ENCODE measurements at regions not wholly inside any gene's neighbourhood (a gene's known extent, or its start where the extent isn't known, plus 50 kb on each side); places are given as distances from the start of the nearest gene placed in this dataset.
A peak's percentile ranks its signal among the peaks of the same experiment; 100 is the strongest.

DNA sequence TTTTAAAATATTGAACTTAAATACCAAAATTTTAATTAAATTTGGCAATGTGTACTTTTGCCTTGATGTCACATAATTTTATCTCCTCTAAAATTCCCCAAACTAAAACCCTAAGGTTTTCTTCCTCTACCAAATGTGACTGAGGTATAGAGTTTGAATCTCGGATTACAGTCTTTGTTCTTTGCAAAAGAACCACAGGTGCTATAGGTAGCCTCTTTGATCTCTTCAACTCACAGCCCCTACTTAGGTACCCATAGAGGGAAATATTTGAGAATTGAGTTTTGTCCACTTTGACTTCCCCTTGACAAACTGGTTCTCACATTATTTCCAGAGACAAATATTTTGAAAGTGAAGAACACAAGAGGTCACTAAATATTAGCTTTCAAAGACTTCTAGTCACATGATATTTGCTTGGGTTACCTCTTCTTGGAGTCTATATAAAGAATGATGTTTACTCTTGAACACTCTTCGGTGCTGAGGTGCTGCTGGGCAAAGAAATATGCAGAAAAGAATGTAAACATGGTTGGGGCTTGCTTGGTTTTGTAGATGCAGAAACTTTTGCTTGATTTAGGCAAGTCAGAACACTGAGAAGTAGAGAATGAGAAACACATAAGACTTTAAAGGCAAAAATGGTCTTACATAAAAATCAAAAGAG lies 120.8 kb upstream of the MCTP2 start:
- no peak for DNase-seq (ENCODE audit: low read depth)
- no peak for TF ChIP-seq CTCF (IDR thresholded peaks at IDR 0.05; ENCODE audit: insufficient read depth, low read length)
- no peak overlapping the region for H3K4me3 ChIP-seq (ENCODE audit: low read depth, low read length)

- no peak overlapping the region for H3K4me3 ChIP-seq (ENCODE audit: low read depth, low read length)
- DNase-seq (ENCODE audit: low read depth): no peak
- no peak for TF ChIP-seq CTCF (IDR thresholded peaks at IDR 0.05; ENCODE audit: insufficient read depth, low read length)
Measured at GRCh38 chr15:94107652-94108051, 123.7 kb upstream of the MCTP2 start.

- no peak overlapping the region for H3K4me3 ChIP-seq (ENCODE audit: low read depth, low read length)
- TF ChIP-seq CTCF (IDR thresholded peaks at IDR 0.05; ENCODE audit: insufficient read depth, low read length): no peak
- no peak for DNase-seq (ENCODE audit: low read depth)
Measured at GRCh38 chr15:94105760-94106159, 125.6 kb upstream of the MCTP2 start.

GRCh38 chr15:94100863-94101262 lies 130.5 kb upstream of the MCTP2 start:
- DNase-seq (ENCODE audit: low read depth): no peak

DNA sequence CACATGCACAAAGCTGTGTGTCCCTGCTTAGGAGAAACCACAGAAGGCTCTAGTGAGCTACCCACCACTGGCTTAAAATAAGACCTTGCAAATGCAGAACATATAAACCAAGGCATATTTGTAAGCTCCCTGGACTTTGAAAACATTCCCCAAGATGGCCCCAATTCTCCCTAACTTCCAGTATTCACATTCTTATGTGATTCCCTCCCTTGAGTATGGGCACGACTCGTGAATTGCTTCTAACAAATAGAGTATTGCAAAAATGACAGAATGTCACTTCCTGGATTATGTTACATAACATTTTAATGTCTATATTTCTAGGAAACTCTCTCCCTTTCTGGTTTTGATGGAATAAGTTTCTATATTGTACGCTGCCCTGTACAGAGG lies 131.8 kb upstream of the MCTP2 start:
- H3K4me3 ChIP-seq (ENCODE audit: low read depth, low read length): no peak overlapping the region
- no peak for DNase-seq (ENCODE audit: low read depth)
- TF ChIP-seq CTCF (IDR thresholded peaks at IDR 0.05; ENCODE audit: insufficient read depth, low read length): no peak

More at GRCh38 chr15:94100863-94101262, 130.5 kb upstream of the MCTP2 start:
- no peak for TF ChIP-seq CTCF (IDR thresholded peaks at IDR 0.05; ENCODE audit: insufficient read depth, low read length)
- no peak overlapping the region for H3K4me3 ChIP-seq (ENCODE audit: low read depth, low read length)

- H3K4me3 ChIP-seq (ENCODE audit: low read depth, low read length): no peak overlapping the region
- no peak for TF ChIP-seq CTCF (IDR thresholded peaks at IDR 0.05; ENCODE audit: insufficient read depth, low read length)
- DNase-seq (ENCODE audit: low read depth): peak; percentile 18
Measured at GRCh38 chr15:94098921-94099573, 132.3 kb upstream of the MCTP2 start.
